Fibroblast of skin of back (primary cell): ENCODE measurements at regions not wholly inside any gene's neighbourhood (a gene's known extent, or its start where the extent isn't known, plus 50 kb on each side); places are given as distances from the start of the nearest gene placed in this dataset.

Source experiments
- DNase-seq: peaks from one replicate; pipeline ENCODE4 v3.0.0-alpha.2; 2013

- peak; percentile 66 for DNase-seq
These were observed 51.5 kb downstream of the IRAG1 start for GRCh38 chr11:10641912-10642697.

- DNase-seq: no peak
These were observed 52.2 kb downstream of the IRAG1 start for GRCh38 chr11:10641177-10641911.

- DNase-seq: no peak
These were observed 53.2 kb downstream of the IRAG1 start for GRCh38 chr11:10640308-10640707.

- no peak for DNase-seq
These were observed 54.2 kb downstream of the IRAG1 start for GRCh38 chr11:10639350-10639749.

GRCh38 chr11:10638316-10638925 lies 55.1 kb downstream of the IRAG1 start:
- peak; percentile 63 for DNase-seq

- no peak for DNase-seq
These were observed 55.8 kb downstream of the IRAG1 start for GRCh38 chr11:10637731-10638151.

GRCh38 chr11:10634407-10634806 lies 59.1 kb downstream of the IRAG1 start:
- DNase-seq: no peak

- no peak for DNase-seq
These were observed 60.3 kb downstream of the IRAG1 start for GRCh38 chr11:10633261-10633660.

- no peak for DNase-seq
These were observed 61.1 kb downstream of the IRAG1 start for GRCh38 chr11:10632483-10632882.

GRCh38 chr11:10631761-10632160 lies 61.8 kb downstream of the IRAG1 start:
- DNase-seq: no peak

GRCh38 chr11:10629411-10630002 lies 61.0 kb upstream of the LYVE1 start:
- DNase-seq: no peak

- no peak for DNase-seq
These were observed 60.2 kb upstream of the LYVE1 start for GRCh38 chr11:10628508-10629236.

GRCh38 chr11:10627816-10628215 lies 59.4 kb upstream of the LYVE1 start:
- no peak for DNase-seq

GRCh38 chr11:10627291-10627690 lies 58.8 kb upstream of the LYVE1 start:
- no peak for DNase-seq

- DNase-seq: no peak
These were observed 57.5 kb upstream of the LYVE1 start for GRCh38 chr11:10625982-10626311.

- no peak for DNase-seq
These were observed 57.0 kb upstream of the LYVE1 start for GRCh38 chr11:10625281-10625981.

- peak; percentile 20 for DNase-seq
These were observed 55.6 kb upstream of the LYVE1 start for GRCh38 chr11:10623797-10624761.

GRCh38 chr11:10622957-10623791 lies 54.7 kb upstream of the LYVE1 start:
- no peak for DNase-seq

- DNase-seq: no peak
These were observed 53.6 kb upstream of the LYVE1 start for GRCh38 chr11:10622108-10622507.
